ENCODE measurements at regions not wholly inside any gene's neighbourhood (a gene's known extent, or its start where the extent isn't known, plus 50 kb on each side); places are given as distances from the start of the nearest gene placed in this dataset.
A peak's percentile ranks its signal among the peaks of the same experiment; 100 is the strongest.
"Not testable (repeated sequence)": the region's sequence is repeated elsewhere in the genome, so short reads cannot be mapped to it uniquely, and the experiment has no call there.

- no peak for DNase-seq (ENCODE audit: low read depth)
Measured at GRCh38 chr7:46071076-46071475, 150.0 kb upstream of the IGFBP3 start.

GRCh38 chr7:46068159-46068558 is 147.1 kb upstream of the IGFBP3 start:
- DNase-seq (ENCODE audit: low read depth) = no peak

DNA sequence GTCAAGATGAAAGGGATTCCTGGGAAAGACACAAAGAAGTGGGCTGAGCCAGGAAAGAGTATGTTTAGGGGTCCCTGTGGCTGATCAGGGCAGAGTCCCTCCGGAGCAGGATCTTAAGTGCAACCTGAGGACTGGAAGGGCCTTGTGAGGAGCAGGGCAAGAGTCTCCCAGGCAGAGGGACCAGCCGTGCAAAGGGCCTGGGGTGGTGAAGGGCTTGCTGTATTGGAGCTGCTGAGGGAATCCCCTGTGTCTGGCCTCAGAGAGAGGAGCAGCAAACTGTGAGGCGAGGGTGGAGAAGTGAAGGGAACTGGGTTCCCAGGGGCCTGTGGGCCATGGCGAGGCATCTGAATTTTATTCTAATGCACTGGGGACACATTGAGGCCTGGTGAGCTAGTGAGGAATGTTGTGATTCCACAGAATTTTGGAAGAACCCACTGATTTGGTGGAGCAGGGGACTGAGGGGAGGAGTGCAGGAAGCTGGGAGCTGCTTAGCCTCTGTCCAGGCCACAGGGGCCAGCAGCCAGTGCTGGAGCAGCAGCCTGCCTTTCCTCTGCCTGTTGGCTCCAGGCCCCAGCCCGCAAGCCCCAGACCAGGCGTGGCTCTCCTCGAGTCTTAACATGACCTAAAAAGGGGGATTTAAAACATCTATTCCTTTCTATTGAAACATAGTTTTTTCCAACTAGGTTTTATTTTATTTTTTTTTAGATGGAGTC is 138.4 kb upstream of the IGFBP3 start:
- DNase-seq (ENCODE audit: low read depth) = no peak

- DNase-seq (ENCODE audit: low read depth) = peak; percentile 37
Measured at GRCh38 chr7:46058086-46058823, 137.2 kb upstream of the IGFBP3 start.

DNA sequence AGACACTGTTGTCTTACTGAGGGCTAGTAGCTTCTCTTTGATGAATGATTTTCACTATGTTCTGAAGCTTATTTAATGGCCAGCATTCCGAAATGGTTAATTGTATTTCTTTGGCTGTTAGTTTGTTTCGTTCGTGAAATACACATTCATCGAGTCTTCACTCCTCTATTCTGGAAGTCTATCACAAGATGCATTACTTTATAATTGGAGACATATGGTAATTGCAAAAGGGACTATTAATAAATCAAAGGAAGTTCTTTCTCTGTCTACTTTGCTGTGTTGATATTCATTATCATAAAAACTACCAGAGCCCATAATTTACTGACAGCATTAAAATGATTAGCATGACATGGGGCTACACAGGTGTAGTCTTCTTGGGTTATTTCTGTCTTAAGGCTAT is 133.8 kb upstream of the IGFBP3 start:
- DNase-seq (ENCODE audit: low read depth) = no peak

GRCh38 chr7:46054272-46054671 is 133.2 kb upstream of the IGFBP3 start:
- no peak for DNase-seq (ENCODE audit: low read depth)

GRCh38 chr7:46047581-46047980 is 126.5 kb upstream of the IGFBP3 start:
- no peak for DNase-seq (ENCODE audit: low read depth)

- DNase-seq (ENCODE audit: low read depth) = not testable (repeated sequence)
Measured at GRCh38 chr7:46043338-46043737, 122.3 kb upstream of the IGFBP3 start.

DNA sequence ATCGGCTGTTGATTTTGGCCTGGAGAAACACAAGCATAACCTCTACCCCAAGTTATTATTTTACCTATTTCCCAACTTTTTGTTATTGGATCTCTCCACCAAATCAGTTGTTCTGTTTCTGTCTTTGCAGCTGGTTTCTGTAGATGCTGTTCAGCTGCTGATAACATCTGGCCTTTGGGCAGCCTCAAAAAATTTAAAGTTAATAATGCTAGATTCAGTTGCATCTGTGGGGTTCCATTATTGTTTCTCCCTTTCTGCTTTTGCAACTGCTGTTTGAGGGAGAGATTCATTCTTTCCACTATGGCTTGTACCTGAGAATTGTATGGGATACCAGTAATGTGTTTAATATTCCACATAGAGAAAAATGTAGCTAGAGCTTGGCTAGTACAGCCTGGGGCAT is 118.7 kb upstream of the IGFBP3 start:
- not testable (repeated sequence) for DNase-seq (ENCODE audit: low read depth)

DNA sequence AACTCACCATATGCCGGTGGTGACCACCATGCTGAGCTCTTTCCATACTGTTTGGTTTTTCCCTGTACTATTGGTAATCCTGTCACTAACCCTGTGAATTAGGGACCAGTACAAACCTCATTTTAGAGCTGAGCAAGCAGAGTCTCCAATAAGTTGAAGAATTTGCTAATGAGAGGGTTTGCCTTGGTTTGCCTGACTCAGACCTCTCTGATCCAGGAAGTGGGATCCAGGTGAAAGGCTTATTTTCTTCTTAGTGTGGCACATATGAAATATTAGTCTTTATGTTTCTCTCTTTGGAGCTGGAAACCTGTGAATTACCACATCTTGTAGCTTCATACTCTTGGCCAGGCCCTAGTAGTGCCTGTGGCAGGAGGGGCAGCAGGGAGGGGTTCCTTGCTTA is 114.1 kb upstream of the IGFBP3 start:
- no peak for DNase-seq (ENCODE audit: low read depth)

DNA sequence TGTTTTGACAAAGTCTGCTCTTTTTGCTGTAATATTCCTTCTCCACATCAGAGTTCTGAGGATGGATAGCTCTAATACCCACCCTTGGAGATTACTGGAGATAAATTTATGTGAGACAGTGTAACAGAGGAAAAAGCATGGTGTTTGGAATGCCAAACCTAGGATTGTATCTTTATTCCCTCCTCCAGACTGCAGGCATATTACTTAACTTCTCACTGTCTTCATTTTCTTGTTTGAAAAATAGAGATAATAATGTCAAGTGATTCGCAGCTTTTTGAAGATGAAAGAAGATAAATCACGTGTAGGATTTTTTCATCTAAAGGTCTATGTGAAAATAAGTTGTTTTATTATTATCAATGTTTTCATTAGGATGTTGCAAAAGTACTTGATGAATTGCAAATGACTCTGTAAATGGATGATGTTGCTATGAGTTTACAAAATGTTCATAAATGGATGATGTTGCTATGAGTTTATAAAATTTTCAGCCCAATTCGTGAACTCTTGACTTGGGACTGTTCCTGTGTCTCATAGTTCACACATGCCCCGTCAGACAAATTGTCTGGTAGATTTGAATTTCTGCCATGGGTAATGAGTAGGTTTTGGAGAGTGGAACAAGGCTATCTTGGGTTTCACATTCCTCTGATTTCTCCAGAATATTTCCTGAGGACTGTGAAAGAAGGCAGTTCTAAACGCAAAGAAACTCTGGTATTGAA is 113.1 kb upstream of the IGFBP3 start:
- DNase-seq (ENCODE audit: low read depth) = peak; percentile 98

DNA sequence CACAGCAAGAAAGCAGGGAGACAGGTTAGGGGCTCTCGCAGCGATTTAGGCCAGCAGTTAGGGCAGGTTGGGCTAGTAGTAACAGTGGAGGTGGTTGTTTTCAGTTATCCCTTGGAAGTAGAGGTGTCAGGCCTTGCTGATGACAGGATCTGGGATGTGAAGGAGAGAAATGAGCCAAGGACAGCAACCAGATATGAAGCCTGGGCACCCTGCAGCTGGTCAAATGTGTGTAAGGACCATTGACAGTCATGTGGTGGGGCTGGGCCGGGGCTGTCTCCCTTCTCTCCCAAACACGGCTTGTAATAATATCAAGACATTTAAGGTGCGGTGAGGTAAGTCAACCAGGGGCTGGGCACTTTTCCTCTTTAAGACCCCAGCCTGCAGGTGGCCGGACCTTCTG is 112.5 kb upstream of the IGFBP3 start:
- DNase-seq (ENCODE audit: low read depth) = no peak

- DNase-seq (ENCODE audit: low read depth) = peak; percentile 83
Measured at GRCh38 chr7:46032942-46033341, 111.9 kb upstream of the IGFBP3 start.

- no peak for DNase-seq (ENCODE audit: low read depth)
Measured at GRCh38 chr7:46032353-46032752, 111.3 kb upstream of the IGFBP3 start.

DNA sequence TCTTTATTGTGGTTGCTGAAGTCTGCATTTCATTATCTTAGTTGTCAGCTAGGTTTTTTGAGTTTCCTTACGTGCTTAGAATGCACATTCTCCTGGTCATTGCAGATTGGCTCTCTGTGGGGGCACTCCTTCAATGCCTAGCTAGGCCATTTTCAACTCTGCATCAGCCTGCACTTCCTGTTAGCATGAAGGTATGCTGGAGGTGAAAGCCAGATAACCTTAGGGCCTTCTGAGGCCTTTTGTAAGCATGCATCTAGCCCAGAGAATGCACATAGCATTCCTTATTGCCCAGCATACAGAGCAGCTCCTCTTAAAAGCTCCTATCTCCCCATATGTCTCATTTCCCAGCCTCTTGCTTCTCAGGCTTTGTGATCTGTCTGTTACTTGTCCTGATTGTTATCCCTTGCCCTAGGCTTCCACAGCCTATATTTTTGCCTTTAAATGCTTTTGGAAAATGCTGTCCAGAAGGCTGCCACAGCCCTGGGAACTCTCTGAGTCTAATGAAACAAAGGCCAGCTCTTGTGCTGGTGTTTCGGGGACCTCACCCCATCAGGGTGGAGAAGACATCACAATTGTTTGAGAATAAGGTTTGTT is 108.1 kb upstream of the IGFBP3 start:
- DNase-seq (ENCODE audit: low read depth) = no peak

DNA sequence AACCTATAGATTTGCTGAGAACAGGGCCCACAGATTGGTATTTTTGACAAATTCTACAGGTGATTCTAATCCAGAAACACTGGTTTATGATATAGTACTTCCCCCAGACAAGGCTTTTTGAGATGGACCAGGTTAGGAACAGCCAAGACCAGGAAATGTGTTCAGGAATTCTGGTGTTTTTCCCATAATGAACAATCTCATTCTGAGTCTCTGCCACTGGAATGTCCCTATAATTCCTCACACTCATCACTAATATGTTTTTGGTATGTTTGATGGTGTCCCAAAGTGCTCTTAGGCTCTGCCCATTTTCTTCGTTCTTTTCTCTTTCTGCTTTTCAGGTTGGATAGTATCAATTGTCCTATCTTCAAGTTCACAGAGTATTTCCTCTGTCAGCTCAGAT is 107.2 kb upstream of the IGFBP3 start:
- no peak for DNase-seq (ENCODE audit: low read depth)

DNA sequence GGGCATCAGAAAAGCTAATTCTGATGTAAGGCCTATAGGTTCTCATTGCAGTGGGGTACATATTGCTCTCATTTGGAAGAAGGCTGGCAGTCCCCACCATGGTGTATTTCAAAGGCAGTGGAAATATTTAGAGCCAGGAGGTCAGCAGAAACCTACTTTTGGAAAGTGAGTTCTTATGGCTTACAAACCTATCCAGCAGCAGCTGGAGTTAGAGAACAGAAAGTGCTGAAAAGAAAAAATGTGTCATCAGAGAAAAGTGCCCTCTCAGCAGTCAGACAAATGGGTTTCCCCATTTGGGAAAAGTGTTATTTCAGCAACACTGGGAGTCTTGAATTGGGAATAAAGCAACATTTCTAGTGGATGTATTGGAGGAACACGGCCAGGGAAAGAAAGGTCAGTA is 105.7 kb upstream of the IGFBP3 start:
- no peak for DNase-seq (ENCODE audit: low read depth)

GRCh38 chr7:46024263-46024916 is 103.3 kb upstream of the IGFBP3 start:
- no peak for DNase-seq (ENCODE audit: low read depth)

- no peak for DNase-seq (ENCODE audit: low read depth)
Measured at GRCh38 chr7:46022397-46022796, 101.3 kb upstream of the IGFBP3 start.

DNA sequence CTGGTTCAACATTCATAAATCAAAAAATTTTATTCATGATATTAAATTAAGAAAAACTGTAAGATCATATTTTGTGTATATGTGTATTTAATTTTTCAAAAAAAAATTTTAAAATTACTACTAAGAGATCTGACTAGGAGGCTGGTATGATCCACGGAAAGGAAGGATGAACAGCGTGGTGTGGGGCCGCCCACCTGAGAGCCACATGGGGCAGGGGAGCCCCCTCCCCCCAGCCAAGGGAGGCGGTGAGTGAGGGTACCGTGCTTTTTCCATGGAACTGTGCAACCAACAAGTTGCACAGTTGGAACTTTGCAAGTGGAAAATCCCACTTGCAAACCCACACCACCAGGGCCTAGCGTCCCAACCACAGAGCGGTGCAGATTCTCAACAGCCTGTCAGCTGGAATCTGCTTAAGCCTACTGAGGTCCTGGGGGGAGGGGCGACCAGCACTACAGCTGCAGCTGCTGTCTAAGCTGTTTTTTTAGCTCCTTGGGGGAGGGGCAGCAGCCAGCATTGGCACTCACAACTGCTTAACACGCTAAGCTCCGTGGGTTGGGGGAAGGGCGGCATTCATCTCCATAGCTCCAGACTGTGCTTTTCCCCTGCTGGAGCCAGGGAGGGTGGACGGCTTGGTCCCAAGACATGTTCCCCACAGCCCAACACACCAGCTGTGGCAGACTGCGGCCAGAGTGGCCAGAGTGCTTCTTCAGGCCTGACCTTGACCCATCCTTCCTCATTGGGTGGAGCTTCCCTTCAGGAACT is 94.2 kb upstream of the IGFBP3 start:
- DNase-seq (ENCODE audit: low read depth) = no peak

DNA sequence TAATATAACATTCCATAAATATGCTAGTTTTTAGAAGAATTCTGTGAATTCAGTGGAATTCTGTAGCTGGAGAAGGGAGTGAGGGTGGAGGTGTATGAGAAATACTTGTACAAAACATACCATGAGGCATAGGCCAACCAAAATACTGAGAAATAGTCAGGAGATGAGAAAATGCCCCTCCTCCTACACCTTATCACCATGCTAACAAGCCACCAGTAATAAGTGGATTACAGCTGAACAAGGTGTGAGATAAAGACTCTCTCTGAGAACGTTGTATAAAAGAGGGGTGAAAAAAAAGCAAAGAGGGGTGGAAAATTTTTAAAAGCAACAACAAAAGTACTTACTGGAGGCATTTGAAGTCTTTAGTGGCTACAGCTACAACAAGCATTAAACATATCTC is 90.4 kb upstream of the IGFBP3 start:
- no peak for DNase-seq (ENCODE audit: low read depth)
